ENCODE measurements at regions not wholly inside any gene's neighbourhood (a gene's known extent, or its start where the extent isn't known, plus 50 kb on each side); places are given as distances from the start of the nearest gene placed in this dataset.

GRCh38 chr15:87420017-87420416 is 836.5 kb downstream of the NTRK3 start:
- H3K9me3 ChIP-seq (ENCODE audit: low read length), result no peaks in the 10 kb centered on the region
- no peak overlapping the region for H2AFZ ChIP-seq (ENCODE audit: low read depth, low read length)
- no peaks in the 10 kb centered on the region for H3K36me3 ChIP-seq (ENCODE audit: insufficient read depth, low read length)
- no peak for TF ChIP-seq POLR2AphosphoS5 (IDR thresholded peaks at IDR 0.05)
- TF ChIP-seq, protein P1, sequence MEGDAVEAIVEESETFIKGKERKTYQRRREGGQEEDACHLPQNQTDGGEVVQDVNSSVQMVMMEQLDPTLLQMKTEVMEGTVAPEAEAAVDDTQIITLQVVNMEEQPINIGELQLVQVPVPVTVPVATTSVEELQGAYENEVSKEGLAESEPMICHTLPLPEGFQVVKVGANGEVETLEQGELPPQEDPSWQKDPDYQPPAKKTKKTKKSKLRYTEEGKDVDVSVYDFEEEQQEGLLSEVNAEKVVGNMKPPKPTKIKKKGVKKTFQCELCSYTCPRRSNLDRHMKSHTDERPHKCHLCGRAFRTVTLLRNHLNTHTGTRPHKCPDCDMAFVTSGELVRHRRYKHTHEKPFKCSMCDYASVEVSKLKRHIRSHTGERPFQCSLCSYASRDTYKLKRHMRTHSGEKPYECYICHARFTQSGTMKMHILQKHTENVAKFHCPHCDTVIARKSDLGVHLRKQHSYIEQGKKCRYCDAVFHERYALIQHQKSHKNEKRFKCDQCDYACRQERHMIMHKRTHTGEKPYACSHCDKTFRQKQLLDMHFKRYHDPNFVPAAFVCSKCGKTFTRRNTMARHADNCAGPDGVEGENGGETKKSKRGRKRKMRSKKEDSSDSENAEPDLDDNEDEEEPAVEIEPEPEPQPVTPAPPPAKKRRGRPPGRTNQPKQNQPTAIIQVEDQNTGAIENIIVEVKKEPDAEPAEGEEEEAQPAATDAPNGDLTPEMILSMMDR (IDR thresholded peaks at IDR 0.05; ENCODE audit: poor library complexity, severe bottlenecking), result no peak
- TF ChIP-seq EZH2 (IDR thresholded peaks at IDR 0.05; ENCODE audit: borderline replicate concordance, insufficient read depth, low read length, poor library complexity, severe bottlenecking), result no peak
- no peak for TF ChIP-seq SMC3 (conservative IDR thresholded peaks at IDR 0.05; ENCODE audit: poor library complexity)
- no peak for TF ChIP-seq EP300 (conservative IDR thresholded peaks at IDR 0.05; ENCODE audit: poor library complexity, severe bottlenecking)
- TF ChIP-seq MXI1 (conservative IDR thresholded peaks at IDR 0.05; ENCODE audit: poor library complexity, severe bottlenecking), result no peak
- no peak overlapping the region for H3K4me3 ChIP-seq (ENCODE audit: low read length)
- H3K27ac ChIP-seq (ENCODE audit: low read length), result no peak overlapping the region
- H4K20me1 ChIP-seq (ENCODE audit: insufficient read depth), result no peaks in the 10 kb centered on the region
- H3K9me2 ChIP-seq (ENCODE audit: insufficient read depth, low read length), result no peaks in the 10 kb centered on the region
- H3K4me2 ChIP-seq (ENCODE audit: low read length), result no peak overlapping the region
- H3K27me3 ChIP-seq (ENCODE audit: insufficient read depth, low read depth, low read length), result no peaks in the 10 kb centered on the region
- H3K9ac ChIP-seq (ENCODE audit: low read length), result no peak overlapping the region
- no peaks in the 10 kb centered on the region for H3K79me2 ChIP-seq (replicated peaks; ENCODE audit: insufficient read depth, low read length)
- H3F3A ChIP-seq (ENCODE audit: insufficient read depth, low read length, poor library complexity, severe bottlenecking), result no peaks in the 10 kb centered on the region

GRCh38 chr15:87419344-87419743 is 837.2 kb downstream of the NTRK3 start:
- no peak overlapping the region for H2AFZ ChIP-seq (ENCODE audit: low read depth, low read length)
- H4K20me1 ChIP-seq (ENCODE audit: insufficient read depth), result no peaks in the 10 kb centered on the region
- no peak overlapping the region for H3K4me3 ChIP-seq (ENCODE audit: low read length)
- H3K79me2 ChIP-seq (replicated peaks; ENCODE audit: insufficient read depth, low read length), result no peaks in the 10 kb centered on the region
- no peaks in the 10 kb centered on the region for H3K27me3 ChIP-seq (ENCODE audit: insufficient read depth, low read depth, low read length)
- no peaks in the 10 kb centered on the region for H3K36me3 ChIP-seq (ENCODE audit: insufficient read depth, low read length)
- no peaks in the 10 kb centered on the region for H3K9me3 ChIP-seq (ENCODE audit: low read length)
- TF ChIP-seq RAD21 (conservative IDR thresholded peaks at IDR 0.05), result no peak
- H3K9me2 ChIP-seq (ENCODE audit: insufficient read depth, low read length), result no peaks in the 10 kb centered on the region
- no peaks in the 10 kb centered on the region for H3F3A ChIP-seq (ENCODE audit: insufficient read depth, low read length, poor library complexity, severe bottlenecking)
- H3K9ac ChIP-seq (ENCODE audit: low read length), result no peak overlapping the region
- no peak overlapping the region for H3K27ac ChIP-seq (ENCODE audit: low read length)
- H3K4me2 ChIP-seq (ENCODE audit: low read length), result no peak overlapping the region

GRCh38 chr15:87416591-87417257 is 839.8 kb downstream of the NTRK3 start:
- TF ChIP-seq, protein P1 (IDR thresholded peaks at IDR 0.05; ENCODE audit: poor library complexity, severe bottlenecking), result no peak
- TF ChIP-seq RAD21 (conservative IDR thresholded peaks at IDR 0.05) (no peak), TAF1 (IDR thresholded peaks at IDR 0.05; ENCODE audit: low read depth) (no peak), EZH2 (IDR thresholded peaks at IDR 0.05; ENCODE audit: borderline replicate concordance, insufficient read depth, low read length, poor library complexity, severe bottlenecking) (no peak), MXI1 (conservative IDR thresholded peaks at IDR 0.05; ENCODE audit: poor library complexity, severe bottlenecking) (no peak), EP300 (conservative IDR thresholded peaks at IDR 0.05; ENCODE audit: poor library complexity, severe bottlenecking) (no peak), SMC3 (conservative IDR thresholded peaks at IDR 0.05; ENCODE audit: poor library complexity) (no peak), POLR2AphosphoS5 (IDR thresholded peaks at IDR 0.05) (no peak)
- TF ChIP-seq, protein P2, sequence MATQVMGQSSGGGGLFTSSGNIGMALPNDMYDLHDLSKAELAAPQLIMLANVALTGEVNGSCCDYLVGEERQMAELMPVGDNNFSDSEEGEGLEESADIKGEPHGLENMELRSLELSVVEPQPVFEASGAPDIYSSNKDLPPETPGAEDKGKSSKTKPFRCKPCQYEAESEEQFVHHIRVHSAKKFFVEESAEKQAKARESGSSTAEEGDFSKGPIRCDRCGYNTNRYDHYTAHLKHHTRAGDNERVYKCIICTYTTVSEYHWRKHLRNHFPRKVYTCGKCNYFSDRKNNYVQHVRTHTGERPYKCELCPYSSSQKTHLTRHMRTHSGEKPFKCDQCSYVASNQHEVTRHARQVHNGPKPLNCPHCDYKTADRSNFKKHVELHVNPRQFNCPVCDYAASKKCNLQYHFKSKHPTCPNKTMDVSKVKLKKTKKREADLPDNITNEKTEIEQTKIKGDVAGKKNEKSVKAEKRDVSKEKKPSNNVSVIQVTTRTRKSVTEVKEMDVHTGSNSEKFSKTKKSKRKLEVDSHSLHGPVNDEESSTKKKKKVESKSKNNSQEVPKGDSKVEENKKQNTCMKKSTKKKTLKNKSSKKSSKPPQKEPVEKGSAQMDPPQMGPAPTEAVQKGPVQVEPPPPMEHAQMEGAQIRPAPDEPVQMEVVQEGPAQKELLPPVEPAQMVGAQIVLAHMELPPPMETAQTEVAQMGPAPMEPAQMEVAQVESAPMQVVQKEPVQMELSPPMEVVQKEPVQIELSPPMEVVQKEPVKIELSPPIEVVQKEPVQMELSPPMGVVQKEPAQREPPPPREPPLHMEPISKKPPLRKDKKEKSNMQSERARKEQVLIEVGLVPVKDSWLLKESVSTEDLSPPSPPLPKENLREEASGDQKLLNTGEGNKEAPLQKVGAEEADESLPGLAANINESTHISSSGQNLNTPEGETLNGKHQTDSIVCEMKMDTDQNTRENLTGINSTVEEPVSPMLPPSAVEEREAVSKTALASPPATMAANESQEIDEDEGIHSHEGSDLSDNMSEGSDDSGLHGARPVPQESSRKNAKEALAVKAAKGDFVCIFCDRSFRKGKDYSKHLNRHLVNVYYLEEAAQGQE (IDR thresholded peaks at IDR 0.05; ENCODE audit: borderline replicate concordance), result no peak
- H3K79me2 ChIP-seq (replicated peaks; ENCODE audit: insufficient read depth, low read length), result no peaks in the 10 kb centered on the region
- H3K4me3 ChIP-seq (ENCODE audit: low read length), result no peak overlapping the region
- H3K9me2 ChIP-seq (ENCODE audit: insufficient read depth, low read length), result no peaks in the 10 kb centered on the region
- no peaks in the 10 kb centered on the region for H3K27me3 ChIP-seq (ENCODE audit: insufficient read depth, low read depth, low read length)
- no peaks in the 10 kb centered on the region for H4K20me1 ChIP-seq (ENCODE audit: insufficient read depth)
- no peaks in the 10 kb centered on the region for H3F3A ChIP-seq (ENCODE audit: insufficient read depth, low read length, poor library complexity, severe bottlenecking)
- H3K9ac ChIP-seq (ENCODE audit: low read length), result no peak overlapping the region
- no peak overlapping the region for H3K4me2 ChIP-seq (ENCODE audit: low read length)
- no peaks in the 10 kb centered on the region for H3K9me3 ChIP-seq (ENCODE audit: low read length)
- no peak overlapping the region for H2AFZ ChIP-seq (ENCODE audit: low read depth, low read length)
- H3K36me3 ChIP-seq (ENCODE audit: insufficient read depth, low read length), result no peaks in the 10 kb centered on the region
- no peak overlapping the region for H3K27ac ChIP-seq (ENCODE audit: low read length)

Data from neural cell (in vitro differentiated cells).